ENCODE measurements at regions not wholly inside any gene's neighbourhood (a gene's known extent, or its start where the extent isn't known, plus 50 kb on each side); places are given as distances from the start of the nearest gene placed in this dataset.
A peak's percentile ranks its signal among the peaks of the same experiment; 100 is the strongest.

GRCh38 chr16:64412578-64413280 is 709.1 kb downstream of the CDH11 start:
- DNase-seq (ENCODE audit: low read depth), result peak; percentile 72

DNA sequence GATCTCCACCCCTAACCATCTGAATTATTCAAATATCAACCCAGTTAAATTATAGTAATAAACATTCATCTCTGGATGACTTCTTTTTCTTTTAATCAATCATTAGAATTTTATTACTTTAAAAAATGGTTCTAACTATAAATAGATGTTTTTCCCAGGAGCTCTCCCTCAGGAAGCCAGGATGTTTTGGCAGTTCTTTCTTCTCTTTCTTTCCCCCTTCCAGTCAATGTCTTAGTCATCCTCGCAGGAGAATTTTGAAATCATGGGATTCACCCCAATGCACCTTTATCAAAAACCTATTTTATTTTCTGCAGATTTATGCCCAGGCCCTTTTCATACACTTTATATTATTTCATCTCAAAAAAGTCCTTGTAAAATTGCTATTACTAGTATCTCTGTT is 711.6 kb downstream of the CDH11 start:
- DNase-seq (ENCODE audit: low read depth), result peak; percentile 15

- DNase-seq (ENCODE audit: low read depth), result peak; percentile 13
Observed at GRCh38 chr16:64409783-64410210, 712.1 kb downstream of the CDH11 start.

- DNase-seq (ENCODE audit: low read depth), result no peak
Observed at GRCh38 chr16:64408699-64409098, 713.2 kb downstream of the CDH11 start.

- no peak for DNase-seq (ENCODE audit: low read depth)
Observed at GRCh38 chr16:64406770-64407181, 715.1 kb downstream of the CDH11 start.

DNA sequence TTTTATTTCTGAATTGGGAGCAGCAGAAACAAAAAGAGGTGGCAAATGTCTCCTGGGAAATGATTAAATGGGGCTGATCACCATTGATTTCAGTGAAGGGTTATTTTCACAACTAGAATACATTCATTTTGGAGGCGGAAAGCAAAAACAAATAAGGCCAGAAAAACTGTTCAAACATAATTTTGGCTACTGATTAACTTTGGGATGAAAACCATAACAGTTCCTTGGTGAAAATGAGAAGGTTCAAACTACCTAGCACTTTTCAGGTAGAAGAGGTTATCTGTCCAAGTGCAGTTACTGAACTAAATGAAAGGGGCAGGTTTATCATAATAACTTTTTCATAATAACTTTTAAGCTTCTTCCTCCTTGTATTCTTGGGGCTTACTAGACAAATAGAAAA is 718.5 kb downstream of the CDH11 start:
- no peak for DNase-seq (ENCODE audit: low read depth)

DNA sequence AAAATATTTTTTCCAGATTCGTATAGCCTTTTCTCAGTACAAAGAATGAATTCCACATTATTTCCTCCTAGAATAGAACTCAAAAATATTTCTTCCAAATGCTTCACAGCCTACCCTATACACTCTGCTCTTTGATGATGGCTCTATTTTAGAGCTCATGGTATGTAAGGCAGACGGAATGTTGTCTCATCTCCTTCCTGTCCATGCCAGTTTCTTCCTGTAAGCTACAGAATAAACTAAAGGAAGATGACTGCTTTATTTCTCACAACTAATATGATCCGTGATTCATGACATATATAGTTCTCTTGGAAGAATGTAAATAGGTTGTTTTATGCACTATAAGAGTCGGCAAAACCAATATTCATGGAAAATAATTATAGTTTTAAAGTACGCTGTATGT is 723.1 kb downstream of the CDH11 start:
- no peak for DNase-seq (ENCODE audit: low read depth)

GRCh38 chr16:64397945-64398508 is 723.8 kb downstream of the CDH11 start:
- no peak for DNase-seq (ENCODE audit: low read depth)

GRCh38 chr16:64397042-64397441 is 724.8 kb downstream of the CDH11 start:
- peak; percentile 33 for DNase-seq (ENCODE audit: low read depth)

- DNase-seq (ENCODE audit: low read depth), result no peak
Observed at GRCh38 chr16:64394061-64394460, 727.8 kb downstream of the CDH11 start.

GRCh38 chr16:64392456-64392855 is 729.4 kb downstream of the CDH11 start:
- DNase-seq (ENCODE audit: low read depth), result no peak

DNA sequence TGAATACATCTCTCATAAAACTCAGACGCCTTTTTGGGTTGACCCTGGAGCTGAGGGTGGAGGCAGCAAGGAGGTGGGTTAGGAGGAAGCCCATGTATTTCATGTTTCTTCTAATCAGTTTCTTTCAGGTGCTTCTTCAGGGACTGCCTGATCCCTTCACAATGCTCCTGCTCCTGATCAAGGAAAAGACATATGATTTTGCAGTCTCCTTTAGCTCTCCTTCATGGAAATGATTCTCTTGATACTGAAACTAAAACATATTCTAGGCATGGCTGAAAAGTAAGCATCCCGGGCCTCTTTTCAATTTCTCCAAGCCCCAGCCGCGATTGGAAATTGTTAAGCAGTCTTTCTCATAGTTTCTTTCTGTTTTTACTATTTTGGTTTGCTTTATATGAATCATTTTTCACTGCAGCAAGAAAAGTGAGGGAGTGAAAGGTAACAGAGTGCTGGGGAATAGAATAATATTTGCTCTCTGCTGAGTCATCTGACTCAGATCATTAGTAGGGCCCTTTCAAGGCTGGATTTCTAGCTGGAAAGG is 730.7 kb downstream of the CDH11 start:
- DNase-seq (ENCODE audit: low read depth), result peak; percentile 55

GRCh38 chr16:64390102-64390501 is 731.8 kb downstream of the CDH11 start:
- no peak for DNase-seq (ENCODE audit: low read depth)

GRCh38 chr16:64384636-64385035 is 737.2 kb downstream of the CDH11 start:
- no peak for DNase-seq (ENCODE audit: low read depth)

- DNase-seq (ENCODE audit: low read depth), result no peak
Observed at GRCh38 chr16:64381979-64382378, 739.9 kb downstream of the CDH11 start.

- no peak for DNase-seq (ENCODE audit: low read depth)
Observed at GRCh38 chr16:64380751-64381150, 741.1 kb downstream of the CDH11 start.

DNA sequence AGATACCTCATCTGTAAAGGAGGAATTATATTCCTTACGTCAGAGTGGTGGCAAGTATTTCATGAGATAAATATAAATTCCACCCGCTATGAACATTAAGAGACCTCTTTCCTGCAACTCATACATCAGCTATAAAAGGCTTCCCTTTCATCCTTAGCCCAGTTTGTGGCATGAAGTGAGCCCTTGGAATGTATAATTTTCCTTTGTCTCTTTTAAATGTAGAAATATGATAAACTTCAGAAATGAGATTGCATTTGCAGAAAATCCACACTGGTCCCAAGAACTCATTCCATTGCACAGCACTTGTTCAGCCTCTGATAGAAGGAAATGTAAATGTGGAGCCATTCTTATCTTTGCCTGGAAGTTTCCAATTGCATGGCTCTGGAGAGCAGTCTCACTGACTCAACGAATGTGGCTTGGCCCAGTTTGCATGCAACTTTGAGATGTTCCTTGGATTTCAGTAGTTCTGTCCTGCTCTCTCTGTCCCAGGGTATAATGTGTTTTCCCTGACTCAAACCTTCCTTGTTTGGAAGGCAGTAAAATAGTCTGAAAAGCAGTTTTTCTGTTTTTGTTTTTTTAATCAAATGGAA is 746.4 kb downstream of the CDH11 start:
- DNase-seq (ENCODE audit: low read depth), result no peak

DNA sequence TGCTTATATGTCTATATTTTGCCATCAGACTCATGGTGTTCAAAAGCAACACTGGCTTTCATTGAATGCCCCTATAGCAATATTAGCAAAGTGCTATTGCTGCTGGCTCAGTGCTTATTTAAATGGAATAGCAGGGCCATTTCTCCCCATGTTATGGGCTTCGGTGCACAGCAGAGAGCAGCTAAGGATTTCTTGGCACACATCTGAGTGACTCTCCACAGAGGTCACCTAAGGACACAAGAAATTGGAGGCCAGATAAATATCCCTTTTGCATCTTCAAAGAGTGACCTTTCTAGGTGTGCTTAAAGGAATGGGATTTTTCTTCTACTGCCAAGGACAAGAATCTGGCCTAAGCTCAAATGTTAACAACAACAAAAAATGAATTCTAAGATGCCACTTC is 751.8 kb downstream of the CDH11 start:
- DNase-seq (ENCODE audit: low read depth), result no peak

- peak; percentile 27 for DNase-seq (ENCODE audit: low read depth)
Observed at GRCh38 chr16:64365448-64365931, 756.4 kb downstream of the CDH11 start.

DNA sequence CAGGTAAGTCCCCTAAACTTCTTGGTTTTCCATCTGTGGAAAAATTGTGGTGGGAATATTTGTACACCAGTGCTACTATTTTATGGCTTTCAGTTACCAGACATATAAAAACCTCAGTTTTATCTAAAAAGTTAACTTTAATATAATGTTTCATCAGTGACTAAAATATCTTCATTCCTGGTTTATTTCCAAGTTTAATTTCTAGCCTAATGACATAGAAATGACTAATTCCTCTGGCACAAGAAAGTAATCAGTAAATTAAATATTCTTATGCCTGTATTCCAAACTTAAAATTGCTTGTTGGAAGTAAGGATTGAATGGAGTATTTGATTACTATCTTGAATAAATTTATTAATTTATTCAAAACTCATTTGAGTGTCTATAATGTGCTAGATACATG is 757.0 kb downstream of the CDH11 start:
- DNase-seq (ENCODE audit: low read depth), result no peak

- no peak for DNase-seq (ENCODE audit: low read depth)
Observed at GRCh38 chr16:64364416-64364815, 757.4 kb downstream of the CDH11 start.

GRCh38 chr16:64364016-64364415 is 757.8 kb downstream of the CDH11 start:
- no peak for DNase-seq (ENCODE audit: low read depth)

DNA sequence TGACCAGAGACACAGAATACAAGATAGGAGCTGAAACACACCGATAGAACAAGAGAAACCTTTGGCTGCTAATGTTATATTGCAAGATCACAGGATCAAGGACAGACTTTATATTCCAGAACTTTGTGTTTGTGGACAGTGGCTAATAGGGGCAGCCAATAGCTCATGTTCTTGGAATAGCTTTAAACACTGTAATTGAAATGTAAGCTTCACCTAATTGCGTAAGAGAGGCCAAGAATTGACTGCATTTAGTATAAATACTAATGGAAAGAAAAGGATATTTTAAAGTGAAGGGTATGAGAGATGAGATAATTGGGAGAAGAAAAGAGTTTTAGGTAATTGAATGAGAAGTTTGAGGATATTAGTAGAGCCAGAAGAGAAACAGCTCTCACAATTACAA is 758.8 kb downstream of the CDH11 start:
- no peak for DNase-seq (ENCODE audit: low read depth)

All from renal cortical epithelial cell (primary cell).